HG02938 (cell line): ENCODE measurements at regions not wholly inside any gene's neighbourhood (a gene's known extent, or its start where the extent isn't known, plus 50 kb on each side); places are given as distances from the start of the nearest gene placed in this dataset.
A peak's percentile ranks its signal among the peaks of the same experiment; 100 is the strongest.

Experiments
- ATAC-seq: cut with Tn5 transposase; IDR thresholded peaks from one replicate; pipeline ENCODE4 v1.9.1; 2021; ENCODE audit warnings: mild to moderate bottlenecking, moderate library complexity; ENCODE audit not compliant: unreplicated experiment

DNA sequence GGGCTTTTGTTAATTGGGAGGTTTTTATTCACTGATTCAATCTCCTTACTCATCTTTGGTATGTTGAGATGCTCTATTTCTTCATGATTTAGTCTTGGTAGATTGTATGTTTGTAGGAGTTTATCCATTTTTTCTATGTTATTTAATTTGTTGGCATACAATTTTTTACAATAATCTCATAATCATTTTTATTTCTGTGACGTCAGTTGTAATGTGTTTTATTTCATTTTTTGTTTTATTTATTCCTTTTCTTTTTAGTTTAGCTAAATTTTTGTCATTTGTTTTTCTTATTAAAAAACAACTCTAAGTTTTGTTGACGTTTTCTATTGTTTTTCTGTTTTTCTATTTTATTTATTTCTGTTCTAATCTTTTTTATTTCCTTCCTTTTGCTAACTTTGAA lies 389.8 kb downstream of the HS3ST3B1 start:
- ATAC-seq: no peak

DNA sequence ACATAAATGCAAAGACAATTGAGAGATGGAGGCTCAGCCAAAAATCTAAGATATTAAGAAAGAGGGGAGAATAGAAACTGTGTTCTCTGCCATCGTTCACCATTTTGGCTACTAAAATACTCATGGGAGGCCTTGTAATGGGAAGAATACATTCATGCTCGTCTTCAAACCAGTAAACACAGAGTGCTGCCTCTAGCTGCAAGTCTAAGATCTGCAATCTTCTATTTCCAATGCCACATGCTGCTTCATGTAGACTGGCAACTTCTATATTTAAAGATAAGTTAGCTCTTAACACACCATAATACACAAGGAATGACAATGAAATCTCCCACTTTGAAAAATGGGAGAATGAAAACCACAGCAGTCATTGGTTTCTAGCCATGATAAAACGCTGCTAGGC lies 387.3 kb downstream of the HS3ST3B1 start:
- ATAC-seq: no peak

DNA sequence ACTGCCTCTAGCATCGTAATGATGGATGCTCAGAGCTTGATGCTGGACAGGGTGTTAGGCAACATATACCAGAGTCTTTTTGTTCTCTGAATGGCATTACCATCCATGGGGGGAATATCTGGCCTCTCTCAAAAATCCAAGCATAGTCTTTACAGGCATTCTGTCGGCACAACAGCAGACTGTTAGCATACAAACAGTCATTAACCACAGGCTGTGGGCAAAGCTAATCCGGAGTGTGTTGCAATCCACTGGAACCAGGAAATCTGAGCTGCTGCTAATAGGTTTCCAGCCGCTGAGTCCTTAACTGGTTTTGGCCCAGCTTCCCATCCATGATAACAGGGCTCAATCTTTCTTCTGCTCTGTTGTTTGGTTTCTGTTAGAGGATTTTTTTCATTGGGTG lies 371.9 kb downstream of the HS3ST3B1 start:
- ATAC-seq: no peak

DNA sequence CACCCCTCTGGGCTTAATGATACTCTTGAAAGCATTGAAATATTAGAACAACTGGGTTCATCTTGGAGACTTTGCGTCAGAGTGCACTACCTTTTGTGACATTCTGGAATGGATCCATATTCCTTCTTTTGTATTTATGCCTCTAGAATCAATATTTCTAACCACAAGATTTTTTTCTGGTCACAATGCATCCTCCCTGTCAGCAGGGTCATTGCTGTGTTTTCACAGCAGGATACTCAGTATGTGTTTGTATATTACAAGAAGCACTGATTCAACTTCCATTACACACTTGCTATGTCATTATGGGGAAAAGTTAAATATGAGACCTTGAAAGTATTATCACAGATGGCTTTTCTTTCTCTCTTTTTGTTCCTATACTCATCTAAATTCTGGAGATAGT lies 370.0 kb downstream of the HS3ST3B1 start:
- no peak for ATAC-seq

DNA sequence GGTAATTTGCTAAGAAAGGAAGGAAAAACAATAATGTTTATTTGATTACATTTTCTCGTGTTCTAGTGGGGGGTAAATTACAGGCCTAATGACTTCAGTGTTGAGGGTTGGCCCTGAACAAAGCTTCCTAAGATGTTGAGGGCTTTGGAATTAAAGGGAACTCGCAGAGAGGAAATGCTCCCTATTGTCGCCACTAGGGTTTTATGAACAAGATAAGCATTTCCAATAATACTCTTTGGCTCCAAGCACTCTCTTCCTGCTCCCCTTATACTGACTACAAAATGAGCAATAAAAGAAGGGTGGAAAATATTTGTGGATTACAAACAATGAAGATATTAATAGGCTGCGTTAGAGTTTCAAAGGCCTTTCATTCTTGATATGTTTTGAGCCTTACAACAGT lies 363.6 kb downstream of the HS3ST3B1 start:
- ATAC-seq: no peak

DNA sequence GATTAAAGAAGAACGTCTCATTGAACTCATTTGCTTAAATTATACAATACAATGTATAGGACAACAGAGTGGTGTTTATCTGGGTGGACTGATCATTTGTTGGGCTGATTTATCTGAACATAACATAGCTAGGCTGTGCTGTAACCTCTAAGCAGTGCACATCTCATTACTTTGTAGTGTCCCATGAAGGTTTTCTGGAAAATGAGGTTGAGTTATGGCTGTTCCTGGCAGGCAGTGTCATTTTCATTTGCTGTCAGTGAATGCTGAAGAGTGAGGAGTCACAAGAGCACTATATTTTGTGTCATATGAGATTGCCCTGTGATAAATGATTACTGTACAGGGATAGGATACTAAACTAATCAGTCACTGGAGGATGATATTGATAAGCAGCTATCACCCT lies 340.2 kb downstream of the HS3ST3B1 start:
- ATAC-seq: no peak

DNA sequence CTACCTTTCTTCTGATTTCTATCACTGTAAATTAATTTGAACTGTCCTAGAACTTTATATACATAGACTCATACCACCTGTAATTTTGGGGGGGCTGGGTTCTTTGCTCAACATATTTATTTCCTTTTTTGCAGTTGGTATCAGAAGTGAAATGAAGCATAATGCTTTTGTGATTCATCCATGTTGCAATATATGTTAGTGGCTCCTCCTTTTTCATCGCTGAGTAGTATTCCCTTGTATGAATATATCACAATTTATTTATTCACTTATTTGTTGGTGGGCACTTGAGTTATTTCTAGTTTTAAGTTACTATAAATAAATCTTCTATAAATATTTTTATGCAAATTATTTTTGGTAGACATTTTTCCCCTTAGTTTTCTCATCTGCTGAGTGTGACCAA lies 336.4 kb downstream of the HS3ST3B1 start:
- ATAC-seq: no peak

DNA sequence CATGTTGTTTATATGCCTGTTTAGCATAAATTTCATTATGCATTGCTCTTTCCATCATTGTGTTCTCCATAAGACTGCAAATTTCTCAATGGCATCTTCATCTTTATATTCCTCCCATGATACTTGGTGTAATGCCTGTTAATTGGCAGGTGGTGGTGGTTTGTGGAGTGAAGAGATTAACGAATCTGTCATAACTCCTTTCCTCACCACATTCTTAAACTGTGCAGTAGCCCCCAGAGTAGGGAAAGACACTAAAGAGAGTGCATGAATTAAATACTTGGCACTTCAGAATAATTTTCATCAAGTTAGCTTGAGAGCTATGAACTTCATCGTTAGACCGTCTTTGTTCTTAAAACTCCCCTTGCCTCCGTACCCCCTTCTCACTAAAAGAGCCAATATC lies 329.7 kb downstream of the HS3ST3B1 start:
- no peak for ATAC-seq

DNA sequence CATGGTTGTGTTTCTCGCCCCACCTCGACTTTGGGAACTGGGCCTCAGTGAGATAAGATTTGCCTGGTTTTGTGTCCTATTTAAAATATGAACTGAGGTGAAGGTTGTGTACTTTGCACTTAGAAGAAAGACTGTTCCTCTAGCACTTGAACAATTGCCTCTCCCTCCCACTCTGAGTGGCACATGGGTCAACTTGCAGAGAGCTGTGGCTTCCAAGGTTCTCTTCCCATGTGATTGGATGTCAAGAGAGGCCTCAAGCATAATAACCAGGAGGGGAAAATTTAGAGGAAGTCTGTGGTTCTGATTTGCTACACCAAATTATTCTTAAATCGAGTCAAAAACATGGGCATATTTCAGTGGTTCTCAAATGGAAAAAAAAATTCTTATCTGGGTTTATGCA lies 329.2 kb downstream of the HS3ST3B1 start:
- ATAC-seq: no peak

DNA sequence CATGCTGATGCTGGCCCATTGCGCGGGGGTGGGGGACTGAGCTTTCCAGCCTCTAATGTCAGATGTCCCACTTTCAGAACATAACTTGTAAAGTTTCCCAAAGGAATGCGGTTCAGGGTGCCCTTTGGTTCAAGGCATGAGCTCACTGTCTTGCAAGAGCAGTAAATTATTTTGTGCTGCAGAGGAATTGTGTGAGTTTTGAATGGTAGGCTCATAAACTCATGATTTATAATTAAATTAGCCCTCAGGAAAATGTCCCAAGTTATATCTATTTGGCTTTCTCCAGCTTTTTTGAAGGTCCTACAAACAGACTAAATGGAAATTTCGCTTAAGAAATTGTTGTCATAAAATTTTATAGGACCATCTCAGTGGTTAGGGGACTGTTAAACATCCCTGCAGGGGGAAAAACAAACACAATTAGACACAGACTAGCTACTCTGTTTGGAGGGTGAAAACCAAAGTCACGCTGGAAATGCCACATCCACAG lies 321.8 kb downstream of the HS3ST3B1 start:
- no peak for ATAC-seq

DNA sequence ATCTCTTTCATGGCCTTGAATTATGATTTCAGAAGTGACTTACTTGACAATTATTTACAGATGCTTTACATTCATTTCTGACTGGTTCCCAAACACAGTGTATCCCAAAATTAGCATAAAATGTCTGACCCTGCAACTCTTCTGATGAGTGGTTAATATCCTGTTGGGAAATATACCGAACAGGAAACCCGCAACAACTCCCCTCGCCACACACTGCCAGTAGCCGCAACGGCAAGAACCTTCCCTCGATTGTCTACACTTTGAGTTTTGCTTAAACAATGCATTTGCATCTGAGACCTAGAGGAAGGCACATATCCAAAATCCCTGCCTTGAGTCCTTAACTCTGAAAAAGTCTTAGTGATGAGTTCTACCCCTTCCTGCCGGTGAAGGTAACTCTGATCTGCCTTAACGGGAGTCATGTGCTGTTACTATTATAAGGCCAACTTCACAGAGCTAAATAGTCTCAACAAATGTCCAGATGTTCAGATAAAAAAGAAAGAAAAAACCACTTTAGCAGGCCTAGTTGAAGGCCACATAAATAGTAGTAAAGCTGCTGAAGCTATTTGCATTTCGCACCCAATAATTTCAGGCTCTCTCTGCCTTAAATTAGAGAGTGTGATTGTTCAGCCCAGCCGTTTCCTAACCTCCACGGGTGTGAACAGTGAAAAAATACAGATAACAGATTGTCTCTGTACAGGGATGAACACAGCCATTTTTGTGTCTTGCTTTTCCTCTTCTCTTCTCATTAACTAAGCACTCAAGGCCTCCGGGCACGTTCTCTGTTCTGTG lies 321.1 kb downstream of the HS3ST3B1 start:
- no peak for ATAC-seq

DNA sequence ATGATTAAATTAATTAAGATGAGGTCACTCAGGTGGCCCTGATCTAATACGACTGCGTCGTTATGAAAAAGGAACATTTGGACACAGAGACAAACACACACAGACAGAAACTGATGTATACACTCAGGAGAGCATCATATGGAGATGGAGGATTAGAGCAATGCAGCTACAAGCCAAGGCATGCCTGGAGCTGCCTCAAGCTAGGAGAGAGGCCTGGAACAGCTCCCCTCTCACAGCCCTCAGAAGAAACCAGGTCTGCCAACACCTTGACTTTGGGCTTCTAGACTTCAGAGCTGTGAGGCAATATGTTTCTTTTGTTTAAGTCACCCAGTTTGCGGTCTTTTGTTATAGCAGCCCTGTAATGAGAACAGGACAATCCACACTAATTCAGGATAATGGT lies 318.9 kb downstream of the HS3ST3B1 start:
- no peak for ATAC-seq

DNA sequence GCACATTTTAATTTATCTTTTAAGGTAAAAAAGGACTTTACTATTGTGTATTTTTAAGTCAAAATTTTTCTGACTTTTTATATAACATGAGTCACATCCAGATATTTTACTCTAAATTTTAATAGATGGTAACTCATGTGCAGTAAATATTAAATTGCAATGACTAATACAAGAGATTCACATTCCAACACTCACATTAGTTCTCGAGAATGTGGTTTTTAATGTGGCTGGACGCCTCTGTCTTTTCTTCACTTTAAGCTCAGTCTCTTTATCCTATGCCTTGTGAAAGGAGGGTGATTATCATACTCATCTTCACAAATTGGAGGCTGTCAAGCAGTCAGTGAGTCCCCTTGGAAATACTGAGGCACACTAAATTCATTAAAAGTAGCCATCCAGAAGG lies 315.6 kb downstream of the HS3ST3B1 start:
- no peak for ATAC-seq

DNA sequence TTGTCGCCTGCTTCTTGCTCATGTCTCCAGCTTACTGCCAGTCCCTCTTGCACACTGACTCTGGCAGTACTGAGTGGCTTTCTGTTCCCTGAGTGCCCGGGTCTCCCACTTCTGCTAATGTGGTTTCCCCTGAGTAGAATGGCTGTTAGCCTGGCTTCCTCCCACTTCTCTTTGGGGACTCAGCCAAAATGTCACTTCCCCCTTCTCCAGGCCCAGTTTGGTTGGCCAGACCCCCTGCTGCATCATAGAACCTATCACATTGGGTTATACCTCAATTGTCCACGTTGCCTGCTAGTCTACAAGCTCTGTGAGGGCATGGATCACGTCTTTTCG lies 304.4 kb downstream of the HS3ST3B1 start:
- peak; percentile 51 for ATAC-seq

DNA sequence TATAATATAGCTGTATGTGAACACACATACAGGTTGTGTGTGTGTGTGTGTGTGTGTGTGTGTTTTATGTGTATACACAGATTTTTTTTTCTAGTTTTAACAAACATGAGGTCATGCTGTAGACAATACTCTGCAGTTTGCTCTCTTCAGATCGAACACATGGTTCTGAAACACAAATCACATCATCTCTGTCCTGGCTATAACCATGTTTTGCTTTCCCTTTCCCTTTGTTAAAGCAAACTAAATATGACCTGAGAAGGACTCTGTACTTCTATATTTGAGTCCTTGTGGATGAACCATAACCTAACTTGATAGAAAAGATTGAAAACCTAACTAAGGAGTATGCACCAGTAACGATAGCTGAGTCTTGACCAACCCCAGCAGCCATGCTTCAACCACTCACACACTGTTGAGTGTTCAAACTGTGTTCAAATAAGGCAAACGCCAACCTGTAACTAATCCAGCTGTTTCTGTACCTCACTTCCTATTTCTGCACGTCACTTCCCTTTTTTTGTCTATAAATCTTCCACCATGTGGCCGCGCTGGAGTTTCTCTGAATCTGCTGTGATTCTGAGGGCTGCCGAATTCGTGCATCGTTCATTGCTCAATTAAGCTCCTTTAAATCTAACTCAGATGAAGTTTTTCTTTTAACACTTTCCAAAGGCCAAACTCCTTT lies 303.8 kb downstream of the HS3ST3B1 start:
- peak; percentile 13 for ATAC-seq

DNA sequence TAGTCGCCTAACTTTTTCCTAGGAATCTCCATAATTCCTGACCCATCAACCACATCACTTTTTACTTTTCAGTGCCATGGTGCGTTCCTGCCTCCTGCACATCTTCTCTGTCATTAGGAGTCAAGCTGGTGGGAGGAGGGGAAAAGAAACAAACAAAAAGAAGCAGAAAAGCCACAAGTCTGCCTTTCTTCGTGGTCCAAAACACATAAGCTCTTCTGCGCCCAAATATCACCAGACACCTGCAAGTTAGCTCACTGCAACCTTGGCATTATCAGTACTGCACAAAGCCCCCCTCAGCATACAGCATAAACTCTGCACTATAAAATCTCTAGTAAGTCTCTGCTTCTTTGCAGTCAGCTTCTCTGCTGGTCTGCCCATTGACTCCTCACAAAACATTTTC lies 295.3 kb downstream of the HS3ST3B1 start:
- ATAC-seq: no peak

DNA sequence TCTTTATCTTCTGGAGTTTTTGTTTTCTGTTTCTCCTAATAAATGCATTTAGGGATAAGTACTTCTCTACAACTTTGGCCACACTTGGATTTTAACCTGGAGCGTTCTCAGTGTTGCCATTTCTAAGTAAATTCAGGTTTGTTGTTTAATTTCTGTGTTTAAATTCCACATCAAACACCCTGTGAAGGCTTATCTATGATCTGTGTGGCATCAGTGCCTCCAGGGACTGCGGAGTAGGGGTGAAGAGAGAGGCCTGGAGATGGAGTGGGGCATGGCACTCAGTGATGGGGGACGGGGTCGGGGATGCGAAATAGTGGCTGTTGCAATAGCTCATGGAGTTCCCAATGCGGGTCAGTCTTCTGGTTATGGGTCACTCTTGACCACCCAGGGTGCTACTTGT lies 294.8 kb downstream of the HS3ST3B1 start:
- no peak for ATAC-seq

DNA sequence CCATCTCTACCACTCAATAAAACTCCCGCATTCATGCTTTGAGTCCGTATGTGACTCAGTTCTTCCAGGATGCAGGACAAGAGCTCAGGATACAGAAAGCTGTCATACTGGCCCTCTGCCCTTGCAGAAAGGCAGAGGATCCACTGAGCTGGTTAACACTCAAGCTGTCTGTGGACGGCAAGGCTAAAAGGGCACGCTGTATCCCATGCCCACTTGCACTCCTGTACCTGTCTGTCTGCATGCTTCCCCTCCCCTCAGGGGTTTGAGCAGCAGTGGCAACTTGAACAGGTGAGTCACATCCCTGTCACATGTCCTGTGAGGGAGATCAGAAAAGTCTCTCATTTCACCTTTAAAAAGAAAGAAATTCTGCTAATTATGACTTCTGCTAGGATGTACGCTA lies 293.8 kb downstream of the HS3ST3B1 start:
- no peak for ATAC-seq

DNA sequence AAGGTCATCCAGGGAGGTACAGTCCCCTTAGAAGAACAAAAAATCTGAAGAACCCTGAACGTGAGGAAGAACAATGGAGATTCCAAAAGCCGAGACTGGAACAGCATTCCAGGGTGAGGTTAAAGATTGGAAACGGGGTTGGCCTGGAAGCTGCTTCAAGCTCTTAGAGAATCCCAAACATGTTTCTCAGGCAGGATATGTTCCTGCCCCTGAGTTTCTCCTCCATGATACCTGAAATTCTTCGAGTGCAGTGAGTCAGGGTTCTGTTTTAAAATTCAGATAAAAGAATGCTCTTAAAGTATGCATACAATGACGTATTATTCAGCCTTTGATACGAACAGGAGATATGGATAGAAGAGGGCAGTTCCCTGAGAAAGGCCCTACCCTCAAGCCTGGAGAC lies 293.1 kb downstream of the HS3ST3B1 start:
- no peak for ATAC-seq

DNA sequence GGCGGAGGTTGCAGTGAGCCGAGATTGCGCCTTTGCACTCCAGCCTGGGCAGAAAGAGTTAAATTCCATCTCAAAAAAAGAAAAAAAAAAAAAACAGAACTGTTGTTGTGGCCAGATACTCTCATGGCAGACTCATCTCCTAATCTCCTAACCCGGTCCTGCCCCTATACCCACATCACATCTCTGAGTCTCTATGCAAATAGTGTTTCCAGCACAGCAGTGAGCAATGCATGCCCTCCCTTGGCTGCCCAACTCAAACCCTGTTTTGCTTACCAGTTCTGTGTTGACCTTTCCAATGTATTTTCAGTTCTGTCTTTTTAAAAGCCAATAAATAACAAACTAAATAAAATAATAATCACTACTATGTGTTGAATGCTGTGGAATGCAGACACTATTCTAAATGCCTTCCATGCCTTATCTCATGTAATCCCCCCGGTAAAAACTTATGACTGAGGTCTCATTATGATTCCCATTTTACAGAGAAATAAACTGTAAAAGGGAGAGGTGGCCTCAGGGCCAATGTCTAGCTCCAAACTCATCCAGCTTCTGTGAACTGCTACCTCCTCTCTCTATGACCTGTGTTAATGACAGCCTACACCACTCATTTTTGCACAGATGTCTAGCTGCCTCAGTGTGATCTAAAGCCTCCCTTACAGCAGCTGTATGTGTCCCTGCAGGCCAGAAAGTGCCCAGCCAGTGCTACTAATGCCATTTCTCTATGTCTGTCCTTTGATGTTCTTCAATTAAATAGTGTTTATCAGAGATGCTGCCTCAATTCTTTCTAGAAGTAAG lies 289.8 kb downstream of the HS3ST3B1 start:
- no peak for ATAC-seq

DNA sequence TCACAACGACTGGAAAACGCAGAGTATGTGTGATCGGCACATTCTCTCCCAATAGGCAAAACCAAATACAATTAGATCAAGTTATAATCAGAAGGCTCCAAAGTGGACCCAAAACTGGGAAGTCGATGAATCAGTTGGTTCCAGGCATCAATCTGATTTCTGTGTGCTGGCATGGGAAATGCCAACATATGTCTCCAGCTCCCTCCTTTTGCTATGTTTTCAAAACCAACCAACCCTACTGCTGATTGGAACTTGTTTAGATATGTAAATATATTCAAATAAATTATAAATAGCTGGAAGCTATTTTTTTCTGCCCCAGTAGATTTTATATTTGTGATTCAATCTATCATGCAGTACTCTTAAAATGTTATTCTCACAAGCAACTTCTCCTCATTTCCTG lies 284.2 kb downstream of the HS3ST3B1 start:
- ATAC-seq: no peak

DNA sequence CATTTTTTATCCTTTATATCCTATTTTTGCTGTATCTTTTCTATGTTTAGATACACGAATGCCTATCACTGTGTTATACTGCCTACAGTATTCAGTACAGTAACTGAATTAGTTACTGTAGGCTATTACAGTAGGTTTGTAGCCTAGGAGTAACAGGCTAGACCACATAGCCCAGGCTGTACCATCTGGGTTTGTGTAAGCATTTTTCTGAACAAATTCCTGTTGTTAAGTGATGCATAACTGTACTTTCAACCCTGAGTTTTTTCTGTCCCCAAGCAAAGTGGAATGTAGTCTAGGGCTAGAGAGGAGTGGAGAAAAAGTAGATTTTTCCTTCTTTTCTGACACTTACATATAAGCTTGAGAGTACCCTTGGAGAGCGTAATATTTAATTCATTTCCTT lies 282.1 kb downstream of the HS3ST3B1 start:
- no peak for ATAC-seq
